GM23248 (cell line): ENCODE measurements at regions not wholly inside any gene's neighbourhood (a gene's known extent, or its start where the extent isn't known, plus 50 kb on each side); places are given as distances from the start of the nearest gene placed in this dataset.

Experiments used
- DNase-seq: peaks from one replicate; pipeline ENCODE4 v3.0.0-alpha.2; 2015
- H2AFZ ChIP-seq: fragments of 200-600 bp; sonication (generic); 2 replicates; pipeline ENCODE4 v1.6.1; 2016; ENCODE audit warnings: antibody characterized with exemption
- H3F3A ChIP-seq: fragments of 200-600 bp; sonication (generic); 2 replicates; pipeline ENCODE4 v1.6.1; 2016; ENCODE audit warnings: mild to moderate bottlenecking, antibody characterized with exemption, mixed run types; ENCODE audit not compliant: insufficient read depth
- H3K27ac ChIP-seq: fragments of 200-600 bp; sonication (generic); 2 replicates; pipeline ENCODE4 v1.5.1; 2016; ENCODE audit warnings: mild to moderate bottlenecking
- H3K27me3 ChIP-seq: fragments of 200-600 bp; sonication (generic); replicated peaks from 2 replicates; pipeline ENCODE4 v1.6.1; 2016; ENCODE audit warnings: mild to moderate bottlenecking; ENCODE audit not compliant: insufficient read depth
- H3K36me3 ChIP-seq: fragments of 200-600 bp; sonication (generic); 2 replicates; pipeline ENCODE4 v1.6.1; 2016; ENCODE audit warnings: low read depth, mild to moderate bottlenecking
- H3K4me1 ChIP-seq: fragments of 200-600 bp; sonication (generic); 2 replicates; pipeline ENCODE4 v1.6.1; 2016; ENCODE audit warnings: mild to moderate bottlenecking; ENCODE audit not compliant: insufficient read depth
- H3K4me2 ChIP-seq: fragments of 200-600 bp; sonication (generic); one replicate; pipeline ENCODE4 v1.6.1; 2016; ENCODE audit warnings: mild to moderate bottlenecking; ENCODE audit not compliant: unreplicated experiment
- H3K4me3 ChIP-seq: fragments of 200-600 bp; sonication (generic); 2 replicates; pipeline ENCODE4 v1.5.1; 2016; ENCODE audit warnings: mild to moderate bottlenecking
- H3K79me2 ChIP-seq: fragments of 200-600 bp; sonication (generic); 2 replicates; pipeline ENCODE4 v1.6.1; 2016; ENCODE audit warnings: mild to moderate bottlenecking; ENCODE audit not compliant: insufficient read depth
- H3K9ac ChIP-seq: fragments of 200-600 bp; sonication (generic); 2 replicates; pipeline ENCODE4 v1.6.1; 2016; ENCODE audit warnings: mild to moderate bottlenecking
- H3K9me2 ChIP-seq: fragments of 200-600 bp; sonication (generic); 2 replicates; pipeline ENCODE4 v1.6.1; 2016; ENCODE audit warnings: mixed run types, mild to moderate bottlenecking, moderate library complexity; ENCODE audit not compliant: insufficient read depth
- H3K9me3 ChIP-seq: fragments of 200-600 bp; sonication (generic); one replicate; pipeline ENCODE4 v1.6.1; 2017; ENCODE audit warnings: low read depth
- H4K20me1 ChIP-seq: fragments of 200-600 bp; sonication (generic); 2 replicates; pipeline ENCODE4 v1.6.0; 2016; ENCODE audit not compliant: insufficient read depth
- EZH2 ChIP-seq: fragments of 200-600 bp; sonication (generic); IDR thresholded peaks from 2 replicates; pipeline ENCODE4 v1.6.1; 2018; ENCODE audit warnings: antibody characterized with exemption, mild to moderate bottlenecking; ENCODE audit not compliant: insufficient read depth, poor library complexity, severe bottlenecking
- EZH2phosphoT487 ChIP-seq: fragments of 200-600 bp; sonication (generic); IDR thresholded peaks from 2 replicates; pipeline ENCODE4 v1.6.1; 2018; ENCODE audit warnings: antibody characterized with exemption, moderate library complexity, mild to moderate bottlenecking, low read depth; ENCODE audit not compliant: insufficient read depth
- WGBS, 2 experiments: methylation state at CpG; one replicate each; pipeline ENCODE4 v1.1.6; 2015 to 2017; ENCODE audit warnings: low lambda C conversion rate in 2 of 2, low coverage in 1 of 2; ENCODE audit errors: missing lambda C conversion rate in 2 of 2; 5-methylcytosine and 5-hydroxymethylcytosine counted together
- in situ Hi-C: fragments of 300-500 bp; cut with MboI; formaldehyde crosslinking; loops from 2 replicates; pipeline ENCODE4 v1.15.0; 2020

DNA sequence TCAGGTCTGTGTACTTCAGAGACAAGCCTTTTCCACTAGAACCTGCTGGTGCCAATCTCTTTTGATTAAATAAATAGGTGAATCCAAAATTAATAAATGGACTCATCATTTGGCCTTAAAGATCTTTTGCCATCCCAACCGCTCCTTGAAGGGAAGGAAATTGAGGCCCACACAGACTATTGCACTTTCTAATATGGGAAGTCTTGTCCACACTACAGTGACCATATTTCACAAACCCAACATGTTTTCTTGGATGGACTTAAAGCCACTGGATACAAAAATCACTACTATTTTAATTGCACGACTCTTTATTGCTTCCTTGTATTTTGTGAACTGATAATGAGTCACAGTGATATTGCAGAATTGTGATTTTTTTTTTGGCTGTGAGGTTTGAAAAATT, 135.0 kb downstream of the DIRAS2 start:
- H3K9me3 ChIP-seq: no peaks in the 10 kb centered on the region
- H3K9ac ChIP-seq: no peak overlapping the region
- no peak overlapping the region for H3K4me2 ChIP-seq
- no peak overlapping the region for H2AFZ ChIP-seq
- no peaks in the 10 kb centered on the region for H3K27me3 ChIP-seq
- in situ Hi-C loops: no loop called here
- 14% methylated on average over 2 of the region's 2 CpGs for WGBS, 2 experiments
- no peaks in the 10 kb centered on the region for H3K9me2 ChIP-seq
- no peaks in the 10 kb centered on the region for H3K4me1 ChIP-seq
- DNase-seq: no peak
- H3K4me3 ChIP-seq: no peak overlapping the region
- H4K20me1 ChIP-seq: no peaks in the 10 kb centered on the region
- no peaks in the 10 kb centered on the region for H3F3A ChIP-seq
- no peaks in the 10 kb centered on the region for H3K36me3 ChIP-seq
- TF ChIP-seq EZH2phosphoT487: no peak
- no peak for TF ChIP-seq EZH2
- H3K79me2 ChIP-seq: no peaks in the 10 kb centered on the region
- H3K27ac ChIP-seq: no peak overlapping the region

- Histone ChIP-seq H3K36me3 (no peaks in the 10 kb centered on the region), H3K4me2 (no peak overlapping the region), H3K9ac (no peak overlapping the region), H3K79me2 (no peaks in the 10 kb centered on the region), H3K27ac (no peak overlapping the region), H4K20me1 (no peaks in the 10 kb centered on the region), H3K27me3 (no peaks in the 10 kb centered on the region), H3K4me3 (no peak overlapping the region), H3K4me1 (no peaks in the 10 kb centered on the region), H3K9me2 (no peaks in the 10 kb centered on the region), H3K9me3 (no peaks in the 10 kb centered on the region), H3F3A (no peaks in the 10 kb centered on the region), H2AFZ (no peak overlapping the region)
- 20 to 27% methylated on average over 2 of the region's 2 CpGs for WGBS, 2 experiments
- TF ChIP-seq EZH2phosphoT487: no peak
- TF ChIP-seq EZH2: no peak
- DNase-seq: no peak
- in situ Hi-C loops: no loop called here
Observed at GRCh38 chr9:90508940-90509339, 133.7 kb downstream of the DIRAS2 start.

- DNase-seq: no peak
- no peaks in the 10 kb centered on the region for H3K36me3 ChIP-seq
- no peaks in the 10 kb centered on the region for H3K9me2 ChIP-seq
- no peaks in the 10 kb centered on the region for H3F3A ChIP-seq
- H4K20me1 ChIP-seq: no peaks in the 10 kb centered on the region
- no peak overlapping the region for H3K4me3 ChIP-seq
- 6 to 8% methylated on average over 6 of the region's 6 CpGs for WGBS, 2 experiments
- no peak overlapping the region for H2AFZ ChIP-seq
- no peak overlapping the region for H3K4me2 ChIP-seq
- H3K27ac ChIP-seq: no peak overlapping the region
- in situ Hi-C loops: no loop called here
- H3K9ac ChIP-seq: no peak overlapping the region
- no peaks in the 10 kb centered on the region for H3K4me1 ChIP-seq
- H3K9me3 ChIP-seq: no peaks in the 10 kb centered on the region
- no peak for TF ChIP-seq EZH2phosphoT487
- no peak for TF ChIP-seq EZH2
- H3K27me3 ChIP-seq: no peaks in the 10 kb centered on the region
- H3K79me2 ChIP-seq: no peaks in the 10 kb centered on the region
Observed at GRCh38 chr9:90511711-90512110, 130.9 kb downstream of the DIRAS2 start.

- 19 to 20% methylated on average over 3 of the region's 3 CpGs for WGBS, 2 experiments
- H3K79me2 ChIP-seq: no peaks in the 10 kb centered on the region
- no peak for TF ChIP-seq EZH2
- DNase-seq: no peak
- H3K9me3 ChIP-seq: no peaks in the 10 kb centered on the region
- no peak overlapping the region for H3K27ac ChIP-seq
- no peaks in the 10 kb centered on the region for H3K36me3 ChIP-seq
- no peak overlapping the region for H3K4me3 ChIP-seq
- H3K9ac ChIP-seq: no peak overlapping the region
- no peaks in the 10 kb centered on the region for H3F3A ChIP-seq
- in situ Hi-C loops: no loop called here
- no peaks in the 10 kb centered on the region for H4K20me1 ChIP-seq
- H3K9me2 ChIP-seq: no peaks in the 10 kb centered on the region
- H3K4me1 ChIP-seq: no peaks in the 10 kb centered on the region
- no peak overlapping the region for H3K4me2 ChIP-seq
- H3K27me3 ChIP-seq: no peaks in the 10 kb centered on the region
- H2AFZ ChIP-seq: no peak overlapping the region
Observed at GRCh38 chr9:90514877-90515276, 127.7 kb downstream of the DIRAS2 start.

GRCh38 chr9:90515510-90515909, 127.1 kb downstream of the DIRAS2 start:
- Histone ChIP-seq H2AFZ (no peak overlapping the region), H3K9ac (no peak overlapping the region), H3K9me3 (no peaks in the 10 kb centered on the region), H3K79me2 (no peaks in the 10 kb centered on the region), H3K27ac (no peak overlapping the region), H3K4me3 (no peak overlapping the region), H4K20me1 (no peaks in the 10 kb centered on the region), H3K36me3 (no peaks in the 10 kb centered on the region), H3K4me2 (no peak overlapping the region), H3K4me1 (no peaks in the 10 kb centered on the region), H3K9me2 (no peaks in the 10 kb centered on the region), H3F3A (no peaks in the 10 kb centered on the region), H3K27me3 (no peaks in the 10 kb centered on the region)
- WGBS, 2 experiments: 46 to 59% methylated on average over 5 of the region's 5 CpGs
- in situ Hi-C loops: no loop called here
- no peak for DNase-seq
- TF ChIP-seq EZH2 (no peak), EZH2phosphoT487 (no peak)
